Gastroesophageal sphincter (tissue), 3 donors: ENCODE measurements at regions not wholly inside any gene's neighbourhood (a gene's known extent, or its start where the extent isn't known, plus 50 kb on each side); places are given as distances from the start of the nearest gene placed in this dataset.

ENCODE experiments used
- EP300 ChIP-seq: sonication (generic); formaldehyde crosslinking; IDR thresholded peaks from one replicate; pipeline ENCODE4 v1.6.1; 2017; ENCODE audit warnings: antibody characterized with exemption, mild to moderate bottlenecking
- POLR2A ChIP-seq, 2 donors: fragments of 450-650 bp; IDR thresholded peaks; one replicate each; pipeline ENCODE4 v1.6.1; 2017; ENCODE audit warnings: antibody characterized with exemption in 2 of 2, mild to moderate bottlenecking in 2 of 2, moderate library complexity in 1 of 2
- POLR2AphosphoS5 ChIP-seq: sonication (generic); formaldehyde crosslinking; IDR thresholded peaks from one replicate; pipeline ENCODE4 v1.6.1; 2017; ENCODE audit warnings: antibody characterized with exemption
- TF ChIP-seq, protein P1 (sequence below), 4 experiments: fragments of 200-600 bp in 2 of 4; fragments of 450-650 bp in 2 of 4; sonication (generic) in 1 of 4; IDR thresholded peaks; one replicate each; pipeline ENCODE4 v1.5.1; 2017 to 2019; ENCODE audit warnings: antibody characterized with exemption in 4 of 4, mild to moderate bottlenecking in 2 of 4, moderate library complexity in 2 of 4

DNA sequence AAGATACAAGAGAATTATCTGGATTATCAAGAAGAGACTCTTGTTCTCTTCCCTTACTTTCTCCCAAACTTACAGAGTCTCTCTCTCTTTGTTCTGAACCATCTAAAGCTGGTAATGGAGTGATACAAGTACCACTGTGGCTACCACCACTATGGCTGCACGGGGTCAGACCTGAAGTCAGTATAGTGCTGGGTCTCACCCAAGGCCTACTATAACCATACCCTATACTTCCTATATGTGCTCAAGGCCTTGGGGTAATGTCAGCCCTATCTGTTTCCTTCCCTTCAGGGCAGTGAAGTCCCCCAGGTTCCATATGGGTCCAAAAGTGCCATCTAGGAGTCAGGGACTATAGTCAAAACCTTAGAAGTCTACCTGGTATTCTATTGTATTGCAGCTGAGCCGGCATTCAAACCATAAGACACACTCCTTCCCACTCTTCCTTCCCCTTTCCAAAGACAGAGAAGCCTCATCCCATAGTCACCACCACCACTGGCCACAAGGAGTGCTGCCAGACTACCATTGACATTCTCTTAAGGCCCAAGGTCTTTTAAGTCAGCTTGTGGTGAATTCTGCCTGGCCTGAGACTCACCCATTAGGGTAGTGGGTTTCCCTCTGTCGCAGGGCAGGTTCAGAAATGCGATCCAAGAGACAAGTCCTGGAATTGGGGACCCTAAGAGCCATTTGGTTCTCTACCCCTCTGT is 615.0 kb upstream of the NECTIN3 start:
- TF ChIP-seq, protein P1, sequence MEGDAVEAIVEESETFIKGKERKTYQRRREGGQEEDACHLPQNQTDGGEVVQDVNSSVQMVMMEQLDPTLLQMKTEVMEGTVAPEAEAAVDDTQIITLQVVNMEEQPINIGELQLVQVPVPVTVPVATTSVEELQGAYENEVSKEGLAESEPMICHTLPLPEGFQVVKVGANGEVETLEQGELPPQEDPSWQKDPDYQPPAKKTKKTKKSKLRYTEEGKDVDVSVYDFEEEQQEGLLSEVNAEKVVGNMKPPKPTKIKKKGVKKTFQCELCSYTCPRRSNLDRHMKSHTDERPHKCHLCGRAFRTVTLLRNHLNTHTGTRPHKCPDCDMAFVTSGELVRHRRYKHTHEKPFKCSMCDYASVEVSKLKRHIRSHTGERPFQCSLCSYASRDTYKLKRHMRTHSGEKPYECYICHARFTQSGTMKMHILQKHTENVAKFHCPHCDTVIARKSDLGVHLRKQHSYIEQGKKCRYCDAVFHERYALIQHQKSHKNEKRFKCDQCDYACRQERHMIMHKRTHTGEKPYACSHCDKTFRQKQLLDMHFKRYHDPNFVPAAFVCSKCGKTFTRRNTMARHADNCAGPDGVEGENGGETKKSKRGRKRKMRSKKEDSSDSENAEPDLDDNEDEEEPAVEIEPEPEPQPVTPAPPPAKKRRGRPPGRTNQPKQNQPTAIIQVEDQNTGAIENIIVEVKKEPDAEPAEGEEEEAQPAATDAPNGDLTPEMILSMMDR (IDR thresholded peaks at IDR 0.05): no peak
- TF ChIP-seq POLR2A (IDR thresholded peaks at IDR 0.05) (no peak), POLR2AphosphoS5 (no peak), EP300 (no peak)
